ENCODE measurements at regions not wholly inside any gene's neighbourhood (a gene's known extent, or its start where the extent isn't known, plus 50 kb on each side); places are given as distances from the start of the nearest gene placed in this dataset.

DNA sequence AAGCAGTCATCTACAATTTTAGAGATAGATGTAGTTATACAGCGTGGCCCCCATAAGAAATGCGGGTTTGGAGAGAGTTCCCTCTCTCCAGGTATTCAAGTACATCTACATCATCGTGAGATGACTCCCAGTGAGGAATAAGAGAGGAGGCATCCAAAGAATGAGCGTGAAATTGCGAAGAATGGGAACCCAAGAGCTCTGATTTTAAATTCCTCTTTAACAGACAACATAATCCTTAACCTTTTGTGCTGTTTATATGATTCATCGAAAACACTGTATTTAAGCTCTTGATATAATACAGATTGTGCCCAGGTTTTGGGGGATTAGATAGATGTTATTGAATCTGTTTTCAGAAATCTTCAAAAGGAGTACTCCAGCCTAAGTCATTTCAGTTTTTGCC, 161.5 kb downstream of the COG6 start:
- no peak overlapping the region for H3K4me3 ChIP-seq (ENCODE audit: low read length)
- Mint-ChIP-seq H3K4me1 (peaks cover 4 to 6% (median 4%) of the 10 kb centered on the region in 3 donors), H3K27me3 (peaks cover 8 to 13% of the 10 kb centered on the region in 2 donors), H3K27ac (no peak overlapping the region), H3K9me3 (no peaks in the 10 kb centered on the region), H3K36me3 (no peaks in the 10 kb centered on the region), H3K4me3 (no peak overlapping the region)
- no peaks in the 10 kb centered on the region for H3K27me3 ChIP-seq (ENCODE audit: insufficient read depth, low read length, poor library complexity, severe bottlenecking)
- no peaks in the 10 kb centered on the region for H3K4me1 ChIP-seq (ENCODE audit: insufficient read depth, low read length)
- no peak for DNase-seq
- no peak overlapping the region for H3K27ac ChIP-seq (ENCODE audit: low read depth, low read length)
- POLR2A ChIA-PET: no interaction called here
- CTCF ChIA-PET: interaction anchor here (0.7 kb wide), 1 partner anchor 16 kb away, joined by 4 read pairs; no protein-coding TSS in a partner anchor
- H3K36me3 ChIP-seq (ENCODE audit: insufficient read depth, low read length): no peaks in the 10 kb centered on the region
- H3K9me3 ChIP-seq (ENCODE audit: low read length): no peaks in the 10 kb centered on the region

DNA sequence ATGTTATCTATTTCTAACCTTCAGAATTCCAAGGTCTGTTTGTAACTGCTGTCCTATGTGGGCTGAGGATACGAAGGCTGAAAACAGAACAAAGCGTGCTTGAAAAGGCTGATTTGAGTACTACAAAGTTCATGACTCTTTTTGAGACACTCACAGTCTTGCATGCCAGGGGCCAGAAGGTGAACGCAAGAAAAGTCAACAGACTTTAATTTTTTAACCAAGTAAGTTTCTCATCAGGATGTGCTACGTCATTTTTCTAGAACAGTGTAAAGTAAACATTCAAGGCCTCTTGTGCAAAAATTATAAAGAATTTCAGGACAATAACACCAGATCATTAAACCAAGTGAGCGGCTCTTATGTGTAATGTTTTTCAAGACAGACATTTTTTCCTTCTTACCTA, 163.5 kb downstream of the COG6 start:
- Histone ChIP-seq H3K36me3 (ENCODE audit: insufficient read depth, low read length) (no peaks in the 10 kb centered on the region), H3K27ac (ENCODE audit: low read depth, low read length) (no peak overlapping the region), H3K4me3 (ENCODE audit: low read length) (no peak overlapping the region), H3K27me3 (ENCODE audit: insufficient read depth, low read length, poor library complexity, severe bottlenecking) (no peaks in the 10 kb centered on the region), H3K9me3 (ENCODE audit: low read length) (no peaks in the 10 kb centered on the region), H3K4me1 (ENCODE audit: insufficient read depth, low read length) (no peaks in the 10 kb centered on the region)
- Mint-ChIP-seq H3K4me1 (peaks cover 14 to 22% (median 17%) of the 10 kb centered on the region in 3 donors), H3K27me3 (peaks cover 8 to 13% of the 10 kb centered on the region in 2 donors), H3K9me3 (no peaks in the 10 kb centered on the region), H3K27ac (no peak overlapping the region), H3K36me3 (no peaks in the 10 kb centered on the region), H3K4me3 (no peak overlapping the region)
- ChIA-PET CTCF (no interaction called here), POLR2A (no interaction called here)
- DNase-seq: no peak

DNA sequence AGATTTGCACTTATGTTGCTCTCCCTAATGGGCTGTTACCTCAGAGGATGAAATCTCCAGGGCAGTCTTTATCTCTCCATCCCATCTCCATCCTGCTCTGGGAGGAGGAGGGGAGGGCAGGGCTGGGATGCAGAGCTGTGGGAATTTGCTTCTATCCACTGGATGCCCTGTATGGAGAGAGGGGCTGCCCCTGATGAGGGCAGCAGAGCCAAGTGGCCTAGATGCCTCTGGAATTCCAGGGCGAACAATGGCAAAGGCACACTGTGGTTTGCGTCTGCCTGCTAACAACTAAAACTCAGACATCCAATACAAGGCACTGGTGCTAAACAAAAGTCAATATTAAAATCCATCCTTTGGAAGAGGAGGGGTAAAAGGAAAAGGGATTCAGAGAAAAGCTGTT, 165.1 kb downstream of the COG6 start:
- H3K27ac ChIP-seq (ENCODE audit: low read depth, low read length): no peak overlapping the region
- peak overlapping the region in 1 of 7 donors; percentile 86 for H3K4me3 Mint-ChIP-seq
- peaks cover 5 to 17% of the 10 kb centered on the region in 2 donors for H3K27me3 Mint-ChIP-seq
- H3K36me3 Mint-ChIP-seq: no peaks in the 10 kb centered on the region
- CTCF ChIA-PET: no interaction called here
- peaks cover 14 to 22% (median 17%) of the 10 kb centered on the region in 3 donors for H3K4me1 Mint-ChIP-seq
- no peaks in the 10 kb centered on the region for H3K9me3 Mint-ChIP-seq
- no peaks in the 10 kb centered on the region for H3K27me3 ChIP-seq (ENCODE audit: insufficient read depth, low read length, poor library complexity, severe bottlenecking)
- H3K36me3 ChIP-seq (ENCODE audit: insufficient read depth, low read length): no peaks in the 10 kb centered on the region
- no peak overlapping the region for H3K27ac Mint-ChIP-seq
- DNase-seq: no peak
- no peaks in the 10 kb centered on the region for H3K9me3 ChIP-seq (ENCODE audit: low read length)
- no peak overlapping the region for H3K4me3 ChIP-seq (ENCODE audit: low read length)
- H3K4me1 ChIP-seq (ENCODE audit: insufficient read depth, low read length): no peaks in the 10 kb centered on the region
- POLR2A ChIA-PET: no interaction called here

DNA sequence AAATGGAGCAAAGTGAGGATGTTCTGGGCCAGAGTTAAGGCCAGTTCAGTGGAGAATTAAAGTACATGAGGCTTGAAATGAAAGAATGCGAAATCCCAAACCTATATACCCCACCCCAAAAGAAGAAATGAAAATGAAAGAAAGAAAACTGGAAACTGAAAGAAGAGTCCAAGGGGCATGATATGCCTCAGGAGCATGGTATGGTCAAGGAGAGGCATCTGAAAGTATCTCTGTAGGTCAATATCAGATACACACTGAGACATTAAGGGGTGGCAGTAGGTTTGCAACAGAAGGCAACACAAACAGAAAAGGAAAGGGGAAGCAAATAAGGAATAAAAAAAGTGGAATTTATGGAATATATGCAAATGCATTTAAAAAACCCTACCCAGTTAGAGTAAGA, 166.5 kb downstream of the COG6 start:
- no peaks in the 10 kb centered on the region for H3K9me3 Mint-ChIP-seq
- no peak overlapping the region for H3K27ac ChIP-seq (ENCODE audit: low read depth, low read length)
- H3K9me3 ChIP-seq (ENCODE audit: low read length): no peaks in the 10 kb centered on the region
- no peaks in the 10 kb centered on the region for H3K36me3 ChIP-seq (ENCODE audit: insufficient read depth, low read length)
- ChIA-PET POLR2A (no interaction called here), CTCF (no interaction called here)
- H3K4me3 ChIP-seq (ENCODE audit: low read length): no peak overlapping the region
- H3K27me3 ChIP-seq (ENCODE audit: insufficient read depth, low read length, poor library complexity, severe bottlenecking): no peaks in the 10 kb centered on the region
- peaks cover 5 to 25% of the 10 kb centered on the region in 2 donors for H3K27me3 Mint-ChIP-seq
- no peak for DNase-seq
- H3K4me3 Mint-ChIP-seq: peak overlapping the region in 3 of 7 donors; percentile 9 to 81 (median 27)
- H3K36me3 Mint-ChIP-seq: no peaks in the 10 kb centered on the region
- H3K4me1 Mint-ChIP-seq: peaks cover 16 to 22% (median 17%) of the 10 kb centered on the region in 3 donors
- H3K4me1 ChIP-seq (ENCODE audit: insufficient read depth, low read length): no peaks in the 10 kb centered on the region
- H3K27ac Mint-ChIP-seq: peak overlapping the region in 1 of 8 donors; percentile 0

DNA sequence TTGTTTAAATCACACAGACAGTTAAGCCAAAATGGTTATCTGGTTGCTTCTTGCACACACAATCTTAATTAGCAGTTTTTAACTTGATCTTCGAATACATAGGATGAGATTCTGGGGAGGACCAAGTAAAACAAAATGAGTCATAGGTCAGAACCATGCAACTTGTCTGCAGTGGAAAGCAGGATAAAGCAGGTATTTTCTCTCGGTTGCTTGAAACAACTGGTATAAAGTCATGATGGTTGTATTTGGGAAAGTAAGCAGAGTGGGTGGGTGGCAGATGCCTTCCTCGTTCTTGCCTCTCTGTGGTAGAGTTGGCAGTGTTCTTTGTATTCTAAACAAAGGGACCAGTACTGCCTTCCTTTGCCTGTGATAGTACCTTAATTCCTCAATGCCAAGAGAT, 167.0 kb downstream of the COG6 start:
- no peaks in the 10 kb centered on the region for H3K4me1 ChIP-seq (ENCODE audit: insufficient read depth, low read length)
- DNase-seq: no peak
- no peaks in the 10 kb centered on the region for H3K36me3 ChIP-seq (ENCODE audit: insufficient read depth, low read length)
- no peaks in the 10 kb centered on the region for H3K9me3 ChIP-seq (ENCODE audit: low read length)
- ChIA-PET CTCF (no interaction called here), POLR2A (no interaction called here)
- H3K27me3 ChIP-seq (ENCODE audit: insufficient read depth, low read length, poor library complexity, severe bottlenecking): no peaks in the 10 kb centered on the region
- Mint-ChIP-seq H3K36me3 (no peaks in the 10 kb centered on the region), H3K4me3 (no peak overlapping the region), H3K27ac (no peak overlapping the region), H3K9me3 (no peaks in the 10 kb centered on the region), H3K4me1 (peaks cover 16 to 22% (median 17%) of the 10 kb centered on the region in 3 donors), H3K27me3 (peaks cover 5 to 28% of the 10 kb centered on the region in 2 donors)
- no peak overlapping the region for H3K4me3 ChIP-seq (ENCODE audit: low read length)
- no peak overlapping the region for H3K27ac ChIP-seq (ENCODE audit: low read depth, low read length)

DNA sequence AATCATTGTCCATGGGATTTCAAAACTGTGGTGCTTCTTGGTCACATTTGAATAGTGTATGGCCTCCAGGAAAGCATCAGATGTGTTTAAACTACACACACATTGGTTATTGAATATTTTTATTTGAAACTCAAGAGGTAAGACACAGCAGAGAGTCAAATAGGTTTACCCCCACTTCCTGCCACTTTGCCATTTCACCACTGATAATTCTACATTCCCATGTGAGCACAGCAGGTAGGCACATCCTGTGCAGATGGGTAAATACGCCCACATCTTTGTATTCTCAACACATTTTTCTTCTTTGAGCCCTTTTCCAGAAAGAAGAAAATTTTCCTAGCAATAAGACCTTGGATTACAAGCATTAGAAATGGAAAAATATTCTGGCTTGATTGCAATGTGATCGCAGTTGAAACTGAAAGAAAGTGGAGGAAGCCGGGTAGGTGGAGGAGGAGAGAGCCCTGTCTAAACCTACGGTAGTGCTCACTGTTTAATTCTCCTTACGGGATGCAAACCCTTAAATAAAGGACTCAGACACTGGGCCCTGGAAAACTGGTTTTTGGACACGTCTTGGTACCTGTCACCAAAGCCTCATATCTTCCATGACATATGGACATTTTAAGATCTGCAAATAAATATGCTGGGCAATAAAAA, 167.7 kb downstream of the COG6 start:
- no peak overlapping the region for H3K27ac Mint-ChIP-seq
- H3K36me3 Mint-ChIP-seq: no peaks in the 10 kb centered on the region
- no peaks in the 10 kb centered on the region for H3K4me1 ChIP-seq (ENCODE audit: insufficient read depth, low read length)
- no peak overlapping the region for H3K4me3 ChIP-seq (ENCODE audit: low read length)
- peaks cover 16 to 22% (median 17%) of the 10 kb centered on the region in 3 donors for H3K4me1 Mint-ChIP-seq
- H3K27me3 ChIP-seq (ENCODE audit: insufficient read depth, low read length, poor library complexity, severe bottlenecking): no peaks in the 10 kb centered on the region
- H3K27ac ChIP-seq (ENCODE audit: low read depth, low read length): no peak overlapping the region
- H3K9me3 Mint-ChIP-seq: peaks cover 0 to 4% (median 0%) of the 10 kb centered on the region in 5 donors
- H3K36me3 ChIP-seq (ENCODE audit: insufficient read depth, low read length): no peaks in the 10 kb centered on the region
- peak overlapping the region in 4 of 7 donors; percentile 33 to 65 (median 53) for H3K4me3 Mint-ChIP-seq
- H3K9me3 ChIP-seq (ENCODE audit: low read length): no peaks in the 10 kb centered on the region
- CTCF ChIA-PET: no interaction called here
- peaks cover 5 to 32% of the 10 kb centered on the region in 2 donors for H3K27me3 Mint-ChIP-seq
- POLR2A ChIA-PET: no interaction called here
- DNase-seq: no peak

DNA sequence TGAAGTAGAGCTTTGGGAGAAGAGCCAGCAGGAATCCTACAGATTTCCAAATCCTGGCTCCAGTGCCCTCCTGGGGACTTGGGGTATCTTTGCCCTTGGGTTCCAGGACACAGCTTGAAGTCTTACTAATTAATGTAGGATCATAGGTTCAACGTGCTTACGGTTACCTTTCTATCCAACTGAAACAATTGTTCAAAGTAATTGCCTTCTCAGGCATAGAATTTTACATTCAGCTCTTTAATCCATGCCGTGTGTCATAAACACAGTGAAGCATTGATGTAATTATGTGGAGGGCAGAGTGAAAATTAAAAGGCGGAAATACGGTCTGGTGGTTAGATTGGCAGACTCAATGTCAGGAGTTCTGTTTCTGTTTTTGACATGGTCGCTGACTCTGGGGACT, 170.4 kb downstream of the COG6 start:
- H3K4me1 Mint-ChIP-seq: peaks cover 16 to 22% (median 17%) of the 10 kb centered on the region in 3 donors
- H3K9me3 Mint-ChIP-seq: peaks cover 0 to 10% (median 0%) of the 10 kb centered on the region in 5 donors
- H3K27me3 ChIP-seq (ENCODE audit: insufficient read depth, low read length, poor library complexity, severe bottlenecking): no peaks in the 10 kb centered on the region
- peak overlapping the region in 1 of 8 donors; percentile 72 for H3K27ac Mint-ChIP-seq
- no peak overlapping the region for H3K27ac ChIP-seq (ENCODE audit: low read depth, low read length)
- ChIA-PET POLR2A (no interaction called here), CTCF (no interaction called here)
- H3K4me3 Mint-ChIP-seq: peak overlapping the region in 2 of 7 donors; percentile 27 to 38
- no peak for DNase-seq
- H3K36me3 ChIP-seq (ENCODE audit: insufficient read depth, low read length): no peaks in the 10 kb centered on the region
- H3K4me1 ChIP-seq (ENCODE audit: insufficient read depth, low read length): no peaks in the 10 kb centered on the region
- no peaks in the 10 kb centered on the region for H3K36me3 Mint-ChIP-seq
- no peaks in the 10 kb centered on the region for H3K9me3 ChIP-seq (ENCODE audit: low read length)
- H3K4me3 ChIP-seq (ENCODE audit: low read length): no peak overlapping the region
- H3K27me3 Mint-ChIP-seq: peaks cover 9 to 46% of the 10 kb centered on the region in 2 donors

DNA sequence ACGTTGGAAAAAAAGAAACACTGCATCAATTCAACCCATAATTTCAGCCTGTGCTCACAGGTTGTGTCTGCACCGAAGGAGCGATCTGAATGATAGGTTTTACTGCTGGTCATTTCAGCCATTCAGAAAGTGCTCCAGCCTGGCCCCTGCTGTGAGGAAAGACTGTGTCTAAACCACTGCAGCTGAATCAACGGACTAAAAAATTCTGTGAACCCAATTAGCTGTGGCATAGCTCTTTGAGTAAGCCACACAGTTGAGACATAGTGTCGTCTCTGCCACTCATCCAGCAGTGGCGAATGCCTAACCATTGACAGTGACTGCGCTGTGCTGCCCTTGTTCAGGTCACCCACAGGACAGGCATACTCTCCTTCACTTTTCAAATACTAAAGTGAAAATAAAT, 179.8 kb downstream of the COG6 start:
- no peak overlapping the region for H3K4me3 ChIP-seq (ENCODE audit: low read length)
- Mint-ChIP-seq H3K9me3 (no peaks in the 10 kb centered on the region), H3K36me3 (no peaks in the 10 kb centered on the region), H3K27ac (no peak overlapping the region), H3K4me1 (no peaks in the 10 kb centered on the region), H3K4me3 (no peak overlapping the region), H3K27me3 (peaks cover 5 to 39% of the 10 kb centered on the region in 2 donors)
- H3K9me3 ChIP-seq (ENCODE audit: low read length): no peaks in the 10 kb centered on the region
- no peaks in the 10 kb centered on the region for H3K27me3 ChIP-seq (ENCODE audit: insufficient read depth, low read length, poor library complexity, severe bottlenecking)
- ChIA-PET POLR2A (no interaction called here), CTCF (no interaction called here)
- no peaks in the 10 kb centered on the region for H3K4me1 ChIP-seq (ENCODE audit: insufficient read depth, low read length)
- no peaks in the 10 kb centered on the region for H3K36me3 ChIP-seq (ENCODE audit: insufficient read depth, low read length)
- H3K27ac ChIP-seq (ENCODE audit: low read depth, low read length): no peak overlapping the region
- DNase-seq: no peak

Measured in CD8-positive, alpha-beta memory T cell (primary cell).